ENCODE measurements at regions not wholly inside any gene's neighbourhood (a gene's known extent, or its start where the extent isn't known, plus 50 kb on each side); places are given as distances from the start of the nearest gene placed in this dataset.

GRCh38 chr2:30034052-30034775, 112.6 kb upstream of the YPEL5 start:
- Histone ChIP-seq H3K4me3 (no peak overlapping the region), H3K27me3 (no peaks in the 10 kb centered on the region), H3K4me1 (peaks cover 10% of the 10 kb centered on the region; the same call in 1 of the 2 replicates), H3K9me3 (replicated peaks) (no peaks in the 10 kb centered on the region), H3K27ac (no peak overlapping the region), H3K36me3 (no peaks in the 10 kb centered on the region)
- DNase-seq, result no peak

DNA sequence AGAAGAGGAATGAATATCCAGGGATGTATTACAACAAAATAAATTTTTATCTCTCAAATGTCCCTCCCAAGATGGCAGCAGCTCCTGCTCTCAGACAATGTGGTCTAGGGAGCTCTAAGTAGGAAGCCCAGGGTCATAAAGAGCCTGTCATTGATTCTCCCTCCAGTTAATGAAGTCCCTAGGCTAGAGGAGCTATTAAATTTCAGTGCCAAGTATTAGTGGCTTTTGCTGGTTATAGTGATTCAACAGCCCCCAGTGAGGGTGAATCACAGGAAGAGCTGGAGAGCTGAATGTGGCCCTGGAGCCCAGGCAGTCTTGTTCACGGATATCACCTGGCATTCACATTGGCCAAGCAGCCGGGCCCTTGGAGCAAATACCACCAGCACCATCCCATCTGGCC, 109.8 kb upstream of the YPEL5 start:
- Histone ChIP-seq H3K27ac (no peak overlapping the region), H3K4me3 (no peak overlapping the region), H3K9me3 (replicated peaks) (no peaks in the 10 kb centered on the region), H3K27me3 (no peaks in the 10 kb centered on the region), H3K36me3 (no peaks in the 10 kb centered on the region), H3K4me1 (peaks cover 10% of the 10 kb centered on the region; the same call in 1 of the 2 replicates)
- DNase-seq, result peak in 1 of 2 experiments; percentile 39

- no peak overlapping the region for H3K4me3 ChIP-seq
- H3K27me3 ChIP-seq, result no peaks in the 10 kb centered on the region
- H3K36me3 ChIP-seq, result no peaks in the 10 kb centered on the region
- no peak overlapping the region for H3K27ac ChIP-seq
- no peaks in the 10 kb centered on the region for H3K9me3 ChIP-seq (replicated peaks)
- no peak for DNase-seq
- H3K4me1 ChIP-seq, result peaks cover 10% of the 10 kb centered on the region; the same call in 1 of the 2 replicates
These were observed 108.4 kb upstream of the YPEL5 start for GRCh38 chr2:30038419-30038818.

- Histone ChIP-seq H3K4me1 (peaks cover 10% of the 10 kb centered on the region; the same call in 1 of the 2 replicates), H3K27ac (no peak overlapping the region), H3K9me3 (replicated peaks) (no peaks in the 10 kb centered on the region), H3K27me3 (no peaks in the 10 kb centered on the region), H3K36me3 (no peaks in the 10 kb centered on the region), H3K4me3 (no peak overlapping the region)
- no peak for DNase-seq
These were observed 107.7 kb upstream of the YPEL5 start for GRCh38 chr2:30039101-30039500.

DNA sequence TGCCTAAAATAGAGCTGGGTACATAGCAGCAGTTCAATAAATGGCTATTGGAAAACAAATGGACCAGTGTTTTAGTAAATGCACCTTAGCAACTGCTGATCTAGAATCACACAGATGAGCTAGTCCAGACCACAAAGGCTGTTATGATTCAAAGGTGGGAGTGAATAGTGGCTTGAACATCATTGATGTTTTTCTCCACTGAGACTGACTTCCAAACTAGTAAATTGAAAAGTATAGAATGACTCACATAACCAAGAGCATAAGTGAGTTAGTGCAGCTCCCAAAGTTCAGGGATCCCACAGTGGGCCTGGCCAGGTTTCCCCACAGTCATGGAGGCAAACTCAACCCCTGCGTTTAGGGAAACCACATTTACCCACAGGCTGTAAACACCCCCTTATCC, 106.7 kb upstream of the YPEL5 start:
- DNase-seq, result no peak
- H3K27ac ChIP-seq, result no peak overlapping the region

DNA sequence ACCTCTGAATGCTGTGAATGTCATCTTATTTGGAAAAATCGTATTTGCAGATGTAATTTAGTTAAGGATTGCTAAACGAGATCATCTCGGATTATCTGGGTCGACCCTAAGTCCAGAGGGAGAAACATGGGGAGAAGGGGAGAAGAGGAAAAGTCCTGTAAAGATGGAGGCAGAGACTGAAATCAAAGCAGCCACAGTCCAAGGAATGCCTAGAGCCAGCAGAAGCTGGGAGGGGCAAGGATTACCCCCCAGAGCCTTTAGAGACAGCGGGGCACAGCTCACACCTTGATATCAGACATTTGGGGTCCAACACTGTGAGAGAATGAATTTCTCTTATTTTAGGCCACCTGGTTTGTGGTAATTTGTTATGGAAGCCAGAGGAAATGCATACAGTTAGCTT, 104.9 kb upstream of the YPEL5 start:
- Histone ChIP-seq H3K36me3 (no peaks in the 10 kb centered on the region), H3K4me3 (no peak overlapping the region), H3K9me3 (replicated peaks) (no peaks in the 10 kb centered on the region), H3K27me3 (no peaks in the 10 kb centered on the region), H3K27ac (no peak overlapping the region), H3K4me1 (no peaks in the 10 kb centered on the region)
- DNase-seq, result no peak

More for the DNA sequence above, 106.7 kb upstream of the YPEL5 start:
- no peaks in the 10 kb centered on the region for H3K9me3 ChIP-seq (replicated peaks)
- H3K4me1 ChIP-seq, result peaks cover 10% of the 10 kb centered on the region; the same call in 1 of the 2 replicates
- H3K4me3 ChIP-seq, result no peak overlapping the region
- H3K36me3 ChIP-seq, result no peaks in the 10 kb centered on the region
- no peaks in the 10 kb centered on the region for H3K27me3 ChIP-seq

GRCh38 chr2:30046396-30046795, 100.4 kb upstream of the YPEL5 start:
- no peaks in the 10 kb centered on the region for H3K4me1 ChIP-seq
- no peak overlapping the region for H3K4me3 ChIP-seq
- no peaks in the 10 kb centered on the region for H3K9me3 ChIP-seq (replicated peaks)
- no peak overlapping the region for H3K27ac ChIP-seq
- H3K36me3 ChIP-seq, result no peaks in the 10 kb centered on the region
- no peak for DNase-seq
- H3K27me3 ChIP-seq, result no peaks in the 10 kb centered on the region; the same call in 1 of the 2 replicates

GRCh38 chr2:30046979-30047378, 99.8 kb upstream of the YPEL5 start:
- H3K4me1 ChIP-seq, result no peaks in the 10 kb centered on the region
- no peaks in the 10 kb centered on the region for H3K36me3 ChIP-seq
- no peak overlapping the region for H3K4me3 ChIP-seq
- H3K27ac ChIP-seq, result no peak overlapping the region
- peak in 1 of 2 experiments; percentile 10 for DNase-seq
- H3K9me3 ChIP-seq (replicated peaks), result no peaks in the 10 kb centered on the region
- H3K27me3 ChIP-seq, result no peaks in the 10 kb centered on the region; the same call in 1 of the 2 replicates

- H3K4me3 ChIP-seq, result no peak overlapping the region
- no peaks in the 10 kb centered on the region for H3K9me3 ChIP-seq (replicated peaks)
- H3K27ac ChIP-seq, result no peak overlapping the region
- H3K4me1 ChIP-seq, result no peaks in the 10 kb centered on the region
- H3K36me3 ChIP-seq, result no peaks in the 10 kb centered on the region
- no peak for DNase-seq
- no peaks in the 10 kb centered on the region; the same call in 1 of the 2 replicates for H3K27me3 ChIP-seq
These were observed 98.1 kb upstream of the YPEL5 start for GRCh38 chr2:30048636-30049175.

DNA sequence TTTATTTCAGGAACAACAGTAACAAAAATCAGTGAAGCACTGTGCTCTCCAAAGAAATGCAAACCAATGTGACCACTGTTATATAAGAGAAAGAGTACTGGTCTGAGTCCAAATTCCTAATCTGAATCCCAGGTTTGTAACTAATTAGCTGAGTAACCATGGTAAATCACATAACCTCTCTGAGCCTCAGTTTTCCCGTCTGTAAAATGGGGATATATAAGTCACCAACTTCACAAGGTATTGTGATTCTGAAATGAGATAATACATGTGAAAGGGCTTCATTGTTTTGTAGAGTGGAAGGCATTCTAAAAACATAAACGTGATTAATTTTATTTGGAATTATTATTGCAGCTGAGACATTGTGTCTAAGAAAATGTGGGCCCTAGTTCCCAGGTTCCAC, 91.3 kb upstream of the YPEL5 start:
- Histone ChIP-seq H3K27ac (no peak overlapping the region), H3K4me1 (no peaks in the 10 kb centered on the region), H3K4me3 (no peak overlapping the region), H3K9me3 (replicated peaks) (no peaks in the 10 kb centered on the region; the same call in 1 of the 2 replicates), H3K36me3 (no peaks in the 10 kb centered on the region), H3K27me3 (no peaks in the 10 kb centered on the region)
- no peak for DNase-seq

- DNase-seq, result no peak
- Histone ChIP-seq H3K4me3 (no peak overlapping the region), H3K27ac (no peak overlapping the region), H3K4me1 (no peaks in the 10 kb centered on the region), H3K27me3 (no peaks in the 10 kb centered on the region), H3K36me3 (no peaks in the 10 kb centered on the region), H3K9me3 (replicated peaks) (peaks cover 7% of the 10 kb centered on the region)
These were observed 86.2 kb upstream of the YPEL5 start for GRCh38 chr2:30060562-30060961.

- Histone ChIP-seq H3K27ac (no peak overlapping the region), H3K9me3 (replicated peaks) (peaks cover 10% of the 10 kb centered on the region), H3K27me3 (no peaks in the 10 kb centered on the region), H3K4me1 (peaks cover 6% of the 10 kb centered on the region), H3K36me3 (no peaks in the 10 kb centered on the region), H3K4me3 (no peak overlapping the region)
- DNase-seq, result no peak
These were observed 78.7 kb upstream of the YPEL5 start for GRCh38 chr2:30068067-30068466.

DNA sequence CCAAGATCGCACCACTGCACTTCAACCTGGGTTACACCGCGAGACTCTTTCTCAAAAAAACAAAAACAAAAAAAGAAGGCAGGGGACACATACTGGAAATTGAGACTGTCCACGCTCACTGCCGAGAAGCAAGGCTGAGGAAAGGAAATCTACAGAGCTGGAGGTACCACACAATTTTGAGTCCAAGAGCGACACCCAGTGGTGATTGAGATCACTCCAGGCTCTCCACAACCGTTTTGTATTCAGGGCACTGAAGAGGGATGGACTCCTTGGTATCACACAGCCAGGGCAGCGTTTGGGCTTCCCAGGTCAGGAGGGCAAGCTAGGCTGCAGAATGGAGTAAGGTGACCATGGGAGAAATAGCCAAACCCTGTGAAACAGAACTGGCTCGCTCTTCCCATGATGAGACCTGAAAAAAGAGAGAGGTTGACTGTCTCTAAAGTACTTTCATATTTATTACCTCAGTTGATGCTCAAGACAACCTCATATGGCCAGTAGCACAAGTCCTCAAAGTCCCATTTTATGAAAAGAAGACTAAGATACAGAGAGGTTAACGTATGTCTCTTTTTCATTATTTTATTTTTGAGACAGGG, 74.5 kb upstream of the YPEL5 start:
- Histone ChIP-seq H3K27me3 (no peaks in the 10 kb centered on the region), H3K9me3 (replicated peaks) (no peaks in the 10 kb centered on the region), H3K4me3 (no peak overlapping the region), H3K27ac (no peak overlapping the region), H3K36me3 (no peaks in the 10 kb centered on the region), H3K4me1 (peaks cover 6% of the 10 kb centered on the region)
- peak; percentile 83 to 96 for DNase-seq

GRCh38 chr2:30073523-30073922, 73.3 kb upstream of the YPEL5 start:
- peaks cover 6% of the 10 kb centered on the region for H3K4me1 ChIP-seq
- H3K27me3 ChIP-seq, result no peaks in the 10 kb centered on the region

DNA sequence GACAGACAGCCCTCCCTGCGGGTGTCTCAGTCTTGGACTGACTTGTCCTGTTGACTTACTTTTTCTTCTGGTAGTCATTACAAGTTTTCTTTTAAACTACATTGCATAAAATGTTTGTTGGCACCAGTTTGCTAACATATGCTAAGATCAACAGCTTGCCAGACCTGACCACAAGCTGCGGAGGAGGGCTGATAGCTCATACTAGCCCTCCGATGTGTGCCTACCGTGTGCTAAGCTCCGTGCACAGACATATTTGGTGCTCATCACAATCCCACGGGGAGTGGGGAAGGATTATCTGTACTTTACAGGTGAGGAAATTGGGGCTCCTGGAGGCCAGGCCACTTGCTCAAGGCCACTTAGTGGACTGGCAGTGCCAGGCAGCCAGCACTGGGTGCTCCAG, 72.8 kb upstream of the YPEL5 start:
- no peaks in the 10 kb centered on the region for H3K27me3 ChIP-seq
- H3K9me3 ChIP-seq (replicated peaks), result no peaks in the 10 kb centered on the region
- peaks cover 6% of the 10 kb centered on the region for H3K4me1 ChIP-seq
- H3K4me3 ChIP-seq, result no peak overlapping the region
- H3K27ac ChIP-seq, result no peak overlapping the region
- DNase-seq, result no peak
- H3K36me3 ChIP-seq, result no peaks in the 10 kb centered on the region

More at GRCh38 chr2:30073523-30073922, 73.3 kb upstream of the YPEL5 start:
- H3K4me3 ChIP-seq, result no peak overlapping the region
- H3K9me3 ChIP-seq (replicated peaks), result no peaks in the 10 kb centered on the region
- no peak overlapping the region for H3K27ac ChIP-seq
- H3K36me3 ChIP-seq, result no peaks in the 10 kb centered on the region
- no peak for DNase-seq
